ENCODE measurements at regions not wholly inside any gene's neighbourhood (a gene's known extent, or its start where the extent isn't known, plus 50 kb on each side); places are given as distances from the start of the nearest gene placed in this dataset.

- TF ChIP-seq CTCF (IDR thresholded peaks at IDR 0.05; ENCODE audit: insufficient read depth, low read depth, low read length) (no peak), EZH2 (IDR thresholded peaks at IDR 0.05; ENCODE audit: insufficient read depth, low read length) (no peak)
Measured at GRCh38 chr13:76210262-76210661, 574.1 kb downstream of the LMO7 start.
